Epithelial cell of esophagus (primary cell): ENCODE measurements at regions not wholly inside any gene's neighbourhood (a gene's known extent, or its start where the extent isn't known, plus 50 kb on each side); places are given as distances from the start of the nearest gene placed in this dataset.

Source experiments
- DNase-seq: peaks from one replicate; pipeline ENCODE4 v3.0.0; 2010; ENCODE audit warnings: low read depth
- H3K4me3 ChIP-seq: 2 replicates; pipeline ENCODE4 v1.5.1; 2011; ENCODE audit warnings: mild to moderate bottlenecking, low read length, control low read depth
- CTCF ChIP-seq: IDR thresholded peaks from 2 replicates; pipeline ENCODE4 v1.5.1; 2011; ENCODE audit warnings: low read depth, mild to moderate bottlenecking, low read length, control low read depth, inconsistent platforms; ENCODE audit not compliant: insufficient read depth; ENCODE audit errors: missing control alignments

- no peak for TF ChIP-seq CTCF
- DNase-seq, result no peak
- no peak overlapping the region for H3K4me3 ChIP-seq
Observed at GRCh38 chr2:52127527-52127926, 1095.6 kb upstream of the NRXN1 start.

GRCh38 chr2:52117299-52117698 lies 1085.4 kb upstream of the NRXN1 start:
- peak; percentile 71 for DNase-seq

GRCh38 chr2:52115750-52116149 lies 1083.8 kb upstream of the NRXN1 start:
- no peak overlapping the region for H3K4me3 ChIP-seq
- no peak for DNase-seq
- no peak for TF ChIP-seq CTCF

More at GRCh38 chr2:52117299-52117698, 1085.4 kb upstream of the NRXN1 start:
- TF ChIP-seq CTCF, result no peak
- H3K4me3 ChIP-seq, result no peak overlapping the region

- no peak for DNase-seq
- TF ChIP-seq CTCF, result no peak
- no peak overlapping the region for H3K4me3 ChIP-seq
Observed at GRCh38 chr2:52113338-52113737, 1081.4 kb upstream of the NRXN1 start.

- no peak for DNase-seq
- H3K4me3 ChIP-seq, result no peak overlapping the region
- no peak for TF ChIP-seq CTCF
Observed at GRCh38 chr2:52112141-52112540, 1080.2 kb upstream of the NRXN1 start.

GRCh38 chr2:52107124-52107523 lies 1075.2 kb upstream of the NRXN1 start:
- no peak for DNase-seq
- TF ChIP-seq CTCF, result no peak
- no peak overlapping the region for H3K4me3 ChIP-seq

GRCh38 chr2:52097071-52097470 lies 1065.1 kb upstream of the NRXN1 start:
- H3K4me3 ChIP-seq, result no peak overlapping the region
- DNase-seq, result no peak
- no peak for TF ChIP-seq CTCF
